ENCODE measurements at regions not wholly inside any gene's neighbourhood (a gene's known extent, or its start where the extent isn't known, plus 50 kb on each side); places are given as distances from the start of the nearest gene placed in this dataset.

DNA sequence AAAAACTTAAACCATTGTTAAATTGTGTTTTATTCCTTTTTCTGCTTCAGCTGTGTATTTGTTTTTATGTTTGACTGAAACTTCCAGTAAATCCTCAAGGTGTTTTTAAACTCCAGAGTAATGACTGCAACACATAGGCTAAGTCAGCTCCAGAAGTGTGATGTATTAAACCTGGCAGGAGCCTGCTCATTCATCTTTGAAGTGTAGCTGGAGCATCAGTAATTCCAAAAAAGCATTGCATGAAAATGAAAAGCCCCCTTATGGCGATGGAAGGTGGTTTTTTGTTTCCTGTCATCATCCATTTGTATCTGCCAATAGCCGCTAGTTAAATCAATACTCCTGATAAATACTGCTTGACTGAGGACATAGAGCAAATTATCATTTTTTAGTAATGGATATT is 474.2 kb upstream of the ADAMTS16 start:
- DNase-seq = no peak

DNA sequence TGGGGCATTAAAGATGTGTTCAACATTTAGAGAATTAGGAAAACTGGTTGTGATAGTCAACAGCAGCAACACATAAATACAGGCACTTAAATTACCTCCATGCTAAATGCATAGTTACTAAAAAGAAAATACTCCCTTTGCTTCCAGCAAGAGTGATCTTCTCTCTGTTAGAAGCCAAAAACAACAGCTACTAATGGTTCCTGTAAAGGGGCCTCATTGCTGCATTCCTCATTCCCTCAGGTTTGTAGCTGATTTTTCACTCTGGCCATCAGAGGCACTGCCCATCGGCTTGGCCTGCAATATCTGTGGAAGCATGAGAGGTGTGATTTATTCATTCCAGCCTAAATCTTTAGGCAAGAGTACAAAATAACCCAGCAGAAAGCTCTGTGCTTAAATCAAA is 466.0 kb upstream of the ADAMTS16 start:
- no peak for DNase-seq

DNA sequence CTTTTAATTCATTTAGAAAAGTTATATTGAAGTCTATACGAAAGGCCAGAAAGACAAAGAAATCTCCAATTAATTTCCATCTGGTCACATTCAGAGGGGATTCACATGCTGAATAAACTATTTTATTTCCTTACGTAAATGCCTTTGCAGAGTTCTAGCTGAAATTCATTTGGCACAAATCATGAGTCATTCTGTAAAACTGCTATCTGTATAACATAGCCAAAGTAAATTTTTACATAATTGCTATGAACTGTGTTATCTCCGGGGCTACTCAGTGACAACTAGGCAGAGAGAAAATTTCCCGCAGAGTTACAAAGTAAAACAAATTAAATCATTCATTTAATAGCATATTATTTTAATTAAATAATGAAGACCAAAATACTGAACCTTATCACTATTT is 463.2 kb upstream of the ADAMTS16 start:
- no peak for DNase-seq

DNA sequence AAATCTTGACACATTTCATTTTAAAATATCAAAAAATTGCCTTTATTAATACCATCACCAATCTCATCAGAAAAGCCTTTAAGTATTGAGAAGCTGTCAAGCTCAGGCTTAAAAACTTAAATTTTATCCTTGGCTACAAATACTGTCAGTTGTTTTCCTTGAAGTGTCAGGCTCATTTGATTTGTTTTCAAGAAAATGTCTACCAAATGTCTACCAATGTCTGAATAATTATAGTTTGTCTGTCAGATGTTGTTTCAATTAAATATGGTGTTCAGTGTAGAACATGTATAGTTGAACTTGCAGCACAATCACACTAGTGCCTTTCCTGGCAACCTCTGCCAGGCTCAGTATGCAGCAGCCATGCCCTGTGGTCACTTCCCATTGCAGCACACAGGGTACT is 455.2 kb upstream of the ADAMTS16 start:
- DNase-seq = no peak

DNA sequence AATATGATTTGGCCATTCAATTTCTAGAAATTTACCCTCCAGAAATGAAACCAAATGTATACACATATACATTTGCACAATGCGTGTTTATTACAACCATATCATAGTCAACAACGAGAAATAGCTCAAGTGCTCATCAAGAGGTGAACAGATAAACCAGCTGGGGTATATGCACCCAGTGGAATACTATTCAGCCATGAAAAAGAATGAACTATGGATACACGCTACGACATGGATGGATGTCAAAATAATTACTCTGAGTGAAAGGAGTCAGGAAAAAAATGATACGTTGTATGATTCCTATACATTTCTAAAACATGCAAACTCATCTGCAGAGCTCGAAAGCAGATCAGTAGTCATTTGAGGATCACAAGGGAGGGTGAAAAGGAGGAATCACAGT is 441.5 kb upstream of the ADAMTS16 start:
- DNase-seq = no peak

DNA sequence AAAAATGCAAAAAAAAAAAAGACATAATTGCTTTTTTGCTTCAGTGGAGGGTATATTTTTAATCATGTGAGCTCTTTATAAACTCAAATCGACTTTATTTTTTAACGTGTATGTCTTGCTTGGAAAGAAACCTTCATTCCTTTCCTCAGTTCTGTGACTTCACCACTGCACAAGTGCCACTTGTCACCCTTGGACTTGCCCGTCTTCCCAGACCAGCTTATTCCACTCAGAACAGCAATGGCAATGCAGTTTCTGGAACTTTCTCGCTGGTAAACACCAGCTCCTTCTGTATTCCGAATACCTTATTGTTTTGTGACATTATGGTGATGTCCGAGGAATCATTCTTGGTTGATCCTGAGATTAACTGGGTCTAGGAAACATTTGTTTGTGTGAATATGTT is 440.5 kb upstream of the ADAMTS16 start:
- no peak for DNase-seq

DNA sequence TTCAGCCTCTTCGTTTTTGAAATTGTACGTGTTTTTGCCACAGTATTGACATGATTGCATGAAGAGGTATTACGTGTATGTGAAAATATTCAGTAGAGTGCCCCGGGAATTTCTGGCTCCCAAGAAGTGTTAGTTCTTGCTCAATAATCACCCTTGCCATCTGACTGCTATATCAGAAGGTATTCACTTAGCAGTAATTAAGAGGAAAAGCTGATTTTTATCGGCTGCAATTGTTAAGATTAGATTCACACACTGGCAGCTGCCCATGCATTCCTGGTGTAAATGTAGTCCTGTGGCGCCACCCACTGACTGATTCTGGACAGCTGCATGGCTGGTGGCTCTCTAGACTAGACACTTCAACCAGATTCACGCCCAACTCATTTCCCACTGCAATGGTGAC is 440.1 kb upstream of the ADAMTS16 start:
- DNase-seq = peak; percentile 76

DNA sequence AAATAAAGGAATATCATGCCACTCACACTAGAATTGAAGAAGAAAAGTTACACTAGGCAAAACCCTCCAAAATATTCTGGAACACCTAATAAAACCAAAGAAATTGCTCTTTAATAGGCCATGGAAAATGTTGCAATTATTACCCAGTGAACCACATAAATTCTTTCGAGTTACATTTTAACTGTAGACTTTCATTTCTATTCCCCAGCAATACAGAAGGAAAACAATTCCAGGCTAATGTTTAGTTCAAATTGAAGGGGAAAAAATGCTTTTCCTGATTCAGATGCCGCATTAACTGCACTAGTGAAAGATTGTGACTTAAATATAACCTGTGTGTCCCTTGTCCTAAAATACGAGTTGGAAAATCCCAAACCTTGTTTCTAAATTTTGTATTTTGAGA is 439.3 kb upstream of the ADAMTS16 start:
- DNase-seq = no peak

DNA sequence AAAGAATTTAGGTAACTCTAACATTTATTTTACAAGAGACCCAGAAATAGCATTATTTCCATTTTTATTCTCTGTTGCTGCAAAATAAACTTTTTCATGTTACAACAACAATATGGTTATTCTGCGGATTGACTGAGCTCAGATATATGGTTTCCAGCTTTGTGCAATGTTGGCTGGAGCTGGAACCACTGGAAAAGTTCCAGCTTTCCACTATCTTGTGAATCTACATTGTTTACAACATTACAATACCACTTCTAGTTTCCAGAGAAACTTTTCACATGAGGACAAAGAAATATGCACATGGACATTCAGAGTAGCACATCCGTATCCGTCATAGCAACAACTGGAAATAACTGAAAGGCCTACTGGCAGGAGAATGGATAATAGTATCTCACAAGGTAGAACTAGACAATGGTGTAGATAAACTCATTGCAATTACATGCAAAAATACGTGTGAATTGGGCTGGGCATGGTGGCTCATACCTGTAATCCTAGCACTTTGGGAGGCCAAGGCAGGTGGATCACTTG is 436.1 kb upstream of the ADAMTS16 start:
- DNase-seq = no peak

DNA sequence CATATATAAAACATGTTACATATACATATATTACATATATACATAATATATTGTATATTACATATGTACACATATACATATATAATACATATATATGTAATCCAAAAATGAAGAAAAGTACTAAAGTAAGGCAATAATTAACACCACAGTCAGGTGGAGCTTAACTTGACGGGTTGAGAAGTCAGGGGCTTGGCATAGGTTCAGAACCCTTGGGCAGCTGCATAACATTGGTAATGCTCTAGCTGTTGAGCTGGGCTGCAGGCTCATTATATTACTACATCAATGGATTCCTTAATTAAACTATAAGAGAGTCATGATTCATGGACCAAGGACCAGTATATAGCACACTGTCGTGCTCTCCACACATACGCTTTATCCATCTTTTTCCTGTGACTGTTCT is 435.2 kb upstream of the ADAMTS16 start:
- DNase-seq = no peak

DNA sequence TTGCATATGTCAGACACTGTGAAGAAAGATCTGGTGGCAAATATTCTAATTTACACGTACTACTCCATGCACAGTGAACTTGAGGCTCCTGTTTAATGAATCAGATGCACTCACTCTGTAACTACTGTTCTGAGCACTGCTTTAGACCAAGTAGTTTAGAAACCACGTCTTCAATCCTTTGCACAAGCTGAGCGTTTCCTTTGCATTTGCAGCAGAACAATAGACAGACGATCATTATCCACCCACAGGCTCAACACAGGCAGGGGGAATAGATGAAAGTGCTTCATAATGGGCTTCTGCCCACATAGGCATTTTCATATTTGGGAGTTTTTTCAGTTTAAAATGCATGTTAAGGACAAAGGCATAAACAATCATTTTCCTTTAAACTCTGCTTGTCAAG is 423.3 kb upstream of the ADAMTS16 start:
- no peak for DNase-seq

DNA sequence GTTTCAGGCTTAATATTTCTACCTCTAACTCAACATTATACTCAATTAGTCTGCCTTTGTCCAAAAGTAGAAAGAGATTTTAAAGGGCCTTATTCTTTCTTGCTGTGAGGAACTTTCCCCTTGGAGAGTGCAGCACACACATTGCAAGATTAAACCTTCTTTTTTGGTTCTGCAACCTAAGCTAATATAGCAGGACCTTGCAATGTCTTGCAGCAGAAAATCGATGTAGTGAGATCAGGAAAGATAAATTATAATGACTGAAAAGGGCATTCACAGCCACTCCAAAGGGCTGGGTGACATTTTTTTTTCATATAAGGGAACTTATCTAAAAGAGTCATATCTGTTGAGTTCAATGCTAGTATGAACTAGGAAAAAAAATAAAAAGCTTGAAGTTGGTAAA is 422.7 kb upstream of the ADAMTS16 start:
- DNase-seq = no peak

DNA sequence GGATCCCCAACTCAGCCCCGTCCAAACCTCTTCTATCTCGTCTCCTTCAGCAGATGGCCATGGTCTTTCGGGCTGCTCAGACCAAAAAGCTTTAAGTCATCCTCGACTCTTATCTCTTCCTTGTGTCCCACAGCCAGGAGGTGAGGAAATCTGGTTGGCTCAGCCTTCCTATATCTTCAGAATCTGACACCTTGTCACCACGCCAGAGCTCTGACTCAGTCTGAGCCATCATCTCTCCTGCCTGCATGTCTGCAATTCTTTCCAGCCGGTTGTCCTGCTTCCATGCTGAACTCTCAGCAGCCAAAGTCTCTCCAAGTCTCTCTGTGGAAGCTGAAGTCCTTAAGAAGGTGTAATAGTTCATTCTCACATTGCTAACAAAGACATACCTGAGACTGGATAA is 419.3 kb upstream of the ADAMTS16 start:
- DNase-seq = no peak

DNA sequence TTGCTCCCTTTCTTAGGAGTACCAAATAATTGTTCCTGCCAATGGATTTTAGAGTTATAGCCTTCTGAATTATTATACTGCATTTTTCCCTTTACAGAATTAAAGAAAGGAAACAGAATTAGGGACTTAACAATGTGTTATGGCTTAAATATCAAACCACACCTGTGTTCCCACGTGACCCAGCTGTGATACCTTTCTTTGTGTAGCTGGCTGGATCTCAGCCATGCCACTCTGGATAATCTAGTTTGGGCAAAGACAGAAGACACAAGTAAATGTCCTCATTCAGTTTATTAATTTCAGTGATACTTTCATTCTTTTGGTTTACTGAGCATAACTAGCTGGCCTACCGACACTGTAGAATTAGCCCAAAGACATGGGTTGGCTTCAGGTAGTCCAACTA is 417.2 kb upstream of the ADAMTS16 start:
- DNase-seq = no peak

DNA sequence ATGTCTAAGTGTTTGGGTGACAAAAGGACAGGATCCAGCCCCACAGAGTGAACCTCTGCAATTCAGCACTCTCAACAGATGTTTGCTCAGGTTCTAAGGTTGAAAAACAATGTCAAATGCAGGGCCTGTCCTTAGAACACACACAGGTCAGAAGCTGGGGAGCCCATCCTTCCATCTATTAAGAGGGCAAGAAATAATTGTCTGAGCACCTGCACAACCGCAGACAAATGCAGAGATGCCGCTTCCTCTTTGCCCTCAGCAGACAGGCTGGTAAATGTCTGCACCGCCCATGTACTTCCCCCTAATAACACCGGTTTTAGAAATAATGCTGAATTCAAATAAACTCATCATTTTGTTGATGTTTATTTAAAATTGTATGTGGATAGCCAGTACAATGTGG is 414.5 kb upstream of the ADAMTS16 start:
- no peak for DNase-seq

DNA sequence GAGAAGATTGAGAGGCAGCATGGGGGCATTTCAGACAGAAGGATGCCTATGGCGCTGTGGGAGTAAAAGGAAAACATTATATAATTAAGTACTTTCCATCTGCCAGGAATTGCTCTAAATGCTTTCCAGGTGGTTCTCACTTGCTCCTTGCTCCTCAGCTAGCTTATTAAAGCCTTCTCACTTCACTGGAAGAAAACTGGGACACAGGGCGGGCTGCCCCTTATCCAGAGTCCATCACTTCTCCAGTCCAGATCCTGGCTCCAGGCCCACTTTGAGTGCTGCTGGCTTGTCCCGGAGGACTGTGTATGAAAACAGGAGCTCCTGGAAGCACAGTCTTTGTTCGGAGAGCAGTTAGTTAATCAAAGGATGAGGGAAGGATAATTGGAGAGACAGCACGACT is 409.9 kb upstream of the ADAMTS16 start:
- DNase-seq = no peak

DNA sequence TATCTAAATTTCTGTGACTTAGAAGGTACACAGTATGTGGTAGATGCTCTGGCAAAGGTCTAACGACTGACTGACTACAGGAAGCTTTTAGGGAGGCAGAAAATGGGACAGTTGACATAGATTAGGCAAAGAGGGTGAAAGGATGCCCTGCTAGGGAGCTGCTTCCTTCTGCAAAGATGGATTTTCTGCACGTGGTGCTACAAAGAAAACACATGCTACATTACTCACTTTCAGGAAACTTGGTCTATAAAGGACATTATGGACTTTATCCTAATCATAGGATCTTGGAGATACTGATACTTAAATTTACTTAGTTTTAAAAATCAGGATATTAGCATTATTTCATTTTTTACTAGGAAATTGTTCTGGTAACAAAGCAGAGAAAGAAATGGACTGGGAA is 405.8 kb upstream of the ADAMTS16 start:
- DNase-seq = no peak

DNA sequence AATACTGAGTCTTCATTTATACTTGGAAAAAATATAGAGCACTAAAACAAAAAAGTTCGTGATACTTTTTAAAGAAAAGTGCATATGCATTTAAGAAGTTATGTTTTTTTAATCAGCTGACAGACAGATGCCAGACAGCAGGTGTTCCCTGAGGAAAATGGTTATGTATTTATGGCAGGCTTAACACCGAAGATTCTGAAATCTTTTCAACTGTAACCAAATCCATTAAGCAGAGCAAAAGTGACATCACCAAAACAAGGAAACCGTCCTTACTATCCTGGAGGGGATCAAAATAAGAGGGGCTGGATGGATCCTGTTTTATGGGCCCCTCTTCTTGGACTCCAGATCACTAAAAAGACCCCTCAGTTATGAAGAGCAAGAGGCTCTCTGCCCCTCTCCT is 404.9 kb upstream of the ADAMTS16 start:
- no peak for DNase-seq

DNA sequence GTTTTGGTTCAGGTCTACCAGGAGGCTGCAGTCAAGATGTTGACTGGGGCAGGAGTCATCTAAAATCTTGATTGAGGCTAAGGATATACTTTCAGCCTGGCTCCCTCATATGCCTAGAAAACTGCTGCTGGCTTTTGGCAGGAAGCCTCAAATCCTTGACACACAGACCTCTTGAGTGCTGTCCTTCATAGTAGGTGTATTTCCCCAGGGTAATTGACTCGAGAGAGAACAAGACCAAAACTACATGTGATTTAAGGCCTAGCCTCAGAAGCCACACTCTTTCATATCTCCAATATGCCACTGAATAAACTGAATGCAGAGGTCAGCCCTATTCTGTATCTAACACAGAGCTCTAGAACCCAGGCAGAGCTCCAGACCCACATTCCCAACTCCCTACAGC is 402.3 kb upstream of the ADAMTS16 start:
- DNase-seq = no peak

DNA sequence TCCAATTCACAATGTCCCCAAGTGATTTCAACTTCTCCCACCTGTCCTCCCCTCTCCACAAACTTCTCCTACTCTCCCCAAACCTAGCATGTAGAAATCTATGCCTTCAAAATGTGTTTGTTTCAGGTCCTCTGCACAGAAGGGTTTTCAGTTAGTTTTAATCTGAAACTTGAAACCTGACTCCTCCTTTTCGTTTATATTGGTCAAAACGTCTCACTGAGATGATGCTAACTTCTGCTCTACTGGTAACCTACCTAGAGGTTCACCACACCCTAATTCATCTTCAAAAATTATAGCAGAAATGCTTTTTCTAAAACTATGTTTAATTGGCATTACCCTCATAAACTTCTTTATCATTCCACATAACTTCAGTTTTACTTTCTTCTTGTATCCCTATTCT is 401.8 kb upstream of the ADAMTS16 start:
- DNase-seq = no peak

DNA sequence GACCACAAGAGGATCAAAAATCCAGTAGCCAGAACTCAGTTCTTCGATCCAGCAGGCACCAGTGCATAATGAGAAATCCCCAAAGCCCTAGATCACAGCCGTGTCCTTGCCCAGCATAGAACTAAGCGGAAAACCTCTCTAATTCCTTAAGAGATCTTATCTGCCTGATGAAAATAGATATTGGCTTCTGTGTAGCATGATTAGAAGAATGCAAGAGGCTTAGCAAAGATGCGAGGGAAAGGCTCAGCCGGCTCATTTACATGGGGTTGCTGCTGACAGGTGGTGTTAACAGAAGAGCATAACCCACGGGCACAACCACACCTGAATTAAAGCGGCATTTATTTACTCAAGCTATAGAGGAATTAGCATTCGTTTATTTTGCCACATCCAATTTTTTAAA is 400.0 kb upstream of the ADAMTS16 start:
- no peak for DNase-seq

DNA sequence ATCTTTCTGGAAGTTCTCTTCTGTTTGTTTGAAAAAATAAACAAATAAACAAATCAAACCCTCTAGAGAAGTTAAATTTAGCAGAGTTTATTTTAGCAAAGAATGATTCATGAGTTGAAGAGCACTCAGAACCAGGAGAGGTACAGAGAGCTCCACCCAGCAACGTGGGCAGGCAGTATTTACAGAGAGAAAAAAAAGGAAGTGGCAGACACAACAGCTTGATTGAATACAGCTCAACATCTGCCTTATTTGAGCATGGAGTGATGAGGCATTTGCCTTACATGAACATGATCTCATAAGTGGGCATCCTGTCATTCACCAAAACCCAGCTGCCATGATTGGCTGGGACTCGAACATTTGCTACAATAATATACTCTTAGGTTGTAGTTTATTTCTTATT is 381.6 kb upstream of the ADAMTS16 start:
- DNase-seq = no peak

DNA sequence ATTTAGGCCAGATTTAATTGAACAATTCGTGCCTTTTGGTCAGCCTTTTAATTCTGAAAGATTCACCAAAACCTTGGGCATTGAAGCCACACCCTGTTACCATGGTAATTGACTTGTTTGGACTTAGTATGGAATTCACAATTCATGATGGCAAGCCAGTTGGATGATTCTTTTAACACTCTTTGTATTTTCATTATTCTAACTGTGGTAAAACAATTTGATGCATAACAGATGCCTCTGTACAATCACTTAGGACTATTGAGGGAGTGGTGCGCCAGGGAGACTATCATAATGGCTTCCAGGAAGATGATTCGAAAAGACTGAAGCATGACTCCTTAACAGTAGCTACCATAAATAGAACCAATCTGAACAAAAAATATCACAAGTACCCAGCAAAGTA is 381.1 kb upstream of the ADAMTS16 start:
- DNase-seq = no peak

DNA sequence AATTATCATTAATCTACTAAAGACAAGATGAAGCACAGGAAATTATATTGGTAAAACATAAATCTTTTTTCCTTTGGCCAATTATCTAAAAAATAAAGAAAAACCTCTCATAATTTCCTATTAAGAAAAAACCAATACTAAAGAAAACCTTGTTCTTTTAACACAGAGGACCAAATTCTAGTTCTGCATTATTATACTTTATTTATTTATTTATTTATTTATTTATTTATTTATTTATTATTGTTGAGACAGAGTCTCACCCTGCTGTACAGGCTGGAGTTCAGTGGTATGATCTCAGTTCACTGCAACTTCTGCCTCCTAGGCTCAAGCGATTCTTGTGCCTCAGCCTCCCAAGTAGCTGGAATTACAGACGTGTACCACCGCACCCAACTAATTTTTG is 377.8 kb upstream of the ADAMTS16 start:
- DNase-seq = no peak

DNA sequence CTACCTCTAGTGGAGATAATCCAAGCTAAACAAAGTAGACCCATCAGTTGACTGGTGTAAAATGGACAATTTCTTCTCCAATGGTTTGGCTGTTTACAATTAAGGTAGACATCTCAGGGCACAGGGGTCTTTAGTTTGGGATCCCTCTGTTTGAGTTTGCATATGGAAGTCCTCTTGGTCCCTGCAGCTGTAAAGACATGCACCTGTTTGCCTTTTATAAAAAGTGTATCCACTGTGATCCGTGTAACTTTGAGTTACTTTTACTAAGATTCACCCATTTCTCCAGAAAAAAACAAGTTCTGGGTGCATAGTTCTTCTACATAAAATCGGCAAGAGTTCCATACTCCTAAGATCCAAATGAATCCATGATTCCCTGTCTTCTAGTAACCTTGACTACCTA is 374.7 kb upstream of the ADAMTS16 start:
- DNase-seq = no peak

DNA sequence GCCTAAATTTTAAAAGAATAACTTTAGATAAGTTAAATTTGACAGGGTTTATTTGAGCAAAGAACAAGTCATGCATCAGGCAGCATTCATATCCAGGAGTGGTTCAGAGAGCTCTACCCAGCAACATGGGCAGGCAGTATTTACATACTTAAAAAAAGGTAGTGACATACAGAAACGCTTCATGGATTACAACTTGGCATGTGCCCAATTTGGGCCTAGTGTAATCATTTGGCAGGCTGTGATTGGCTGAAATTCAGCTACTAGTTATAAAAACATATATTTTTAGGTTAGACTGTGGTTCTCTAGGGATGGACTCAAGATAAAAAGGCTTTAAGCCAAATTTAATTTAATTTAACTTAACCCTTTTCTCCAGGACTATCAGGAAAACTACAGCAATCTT is 374.0 kb upstream of the ADAMTS16 start:
- DNase-seq = no peak
